ENCODE measurements at regions not wholly inside any gene's neighbourhood (a gene's known extent, or its start where the extent isn't known, plus 50 kb on each side); places are given as distances from the start of the nearest gene placed in this dataset.

DNA sequence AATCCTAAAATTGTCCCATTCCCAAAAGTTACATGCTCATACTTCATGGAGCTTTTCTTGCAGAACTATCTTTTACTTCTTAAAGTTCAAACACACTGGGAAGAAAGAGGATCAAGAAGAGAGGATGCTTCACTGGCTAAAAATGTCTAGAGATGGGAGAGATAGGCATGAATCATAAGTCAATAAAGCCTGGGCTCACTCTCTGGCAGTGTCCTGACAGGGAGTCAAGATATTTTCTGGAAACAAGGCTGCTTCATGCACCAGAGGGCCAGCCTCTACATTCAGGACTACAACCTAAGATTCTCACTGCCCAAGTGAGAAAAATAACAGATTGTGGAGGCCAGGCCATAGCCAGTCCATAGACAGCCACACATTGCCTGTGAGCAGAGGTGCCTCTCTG, 1358.4 kb downstream of the EFNA5 start:
- DNase-seq (ENCODE audit: low spot score), result no peak
- Histone ChIP-seq H3K9ac (ENCODE audit: low read depth in 1 of 2, low read length in 2 of 2) (no peak overlapping the region), H3K27ac (ENCODE audit: low read depth in 1 of 2, low read length in 2 of 2) (no peak overlapping the region), H3K36me3 (ENCODE audit: control insufficient read depth in 4 of 4, insufficient read depth in 3 of 4, low read depth in 1 of 4, low read length in 3 of 4) (no peaks in the 10 kb centered on the region), H3K27me3 (ENCODE audit: control insufficient read depth in 4 of 4, insufficient read depth in 4 of 4, low read length in 3 of 4) (no peaks in the 10 kb centered on the region), H3K9me3 (ENCODE audit: control insufficient read depth in 4 of 4, low read length in 3 of 4) (no peaks in the 10 kb centered on the region), H3K4me1 (ENCODE audit: control insufficient read depth in 4 of 4, insufficient read depth in 4 of 4, low read length in 3 of 4) (no peaks in the 10 kb centered on the region), H3K4me3 (ENCODE audit: low read depth in 1 of 3, low read length in 3 of 3) (no peak overlapping the region)
- TF ChIP-seq RAD21 (IDR thresholded peaks at IDR 0.05), result no peak
- no peak for TF ChIP-seq YY1 (IDR thresholded peaks at IDR 0.05)
- TF ChIP-seq, protein P1, sequence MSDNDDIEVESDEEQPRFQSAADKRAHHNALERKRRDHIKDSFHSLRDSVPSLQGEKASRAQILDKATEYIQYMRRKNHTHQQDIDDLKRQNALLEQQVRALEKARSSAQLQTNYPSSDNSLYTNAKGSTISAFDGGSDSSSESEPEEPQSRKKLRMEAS (IDR thresholded peaks at IDR 0.05), result no peak
- TF ChIP-seq, protein P2, sequence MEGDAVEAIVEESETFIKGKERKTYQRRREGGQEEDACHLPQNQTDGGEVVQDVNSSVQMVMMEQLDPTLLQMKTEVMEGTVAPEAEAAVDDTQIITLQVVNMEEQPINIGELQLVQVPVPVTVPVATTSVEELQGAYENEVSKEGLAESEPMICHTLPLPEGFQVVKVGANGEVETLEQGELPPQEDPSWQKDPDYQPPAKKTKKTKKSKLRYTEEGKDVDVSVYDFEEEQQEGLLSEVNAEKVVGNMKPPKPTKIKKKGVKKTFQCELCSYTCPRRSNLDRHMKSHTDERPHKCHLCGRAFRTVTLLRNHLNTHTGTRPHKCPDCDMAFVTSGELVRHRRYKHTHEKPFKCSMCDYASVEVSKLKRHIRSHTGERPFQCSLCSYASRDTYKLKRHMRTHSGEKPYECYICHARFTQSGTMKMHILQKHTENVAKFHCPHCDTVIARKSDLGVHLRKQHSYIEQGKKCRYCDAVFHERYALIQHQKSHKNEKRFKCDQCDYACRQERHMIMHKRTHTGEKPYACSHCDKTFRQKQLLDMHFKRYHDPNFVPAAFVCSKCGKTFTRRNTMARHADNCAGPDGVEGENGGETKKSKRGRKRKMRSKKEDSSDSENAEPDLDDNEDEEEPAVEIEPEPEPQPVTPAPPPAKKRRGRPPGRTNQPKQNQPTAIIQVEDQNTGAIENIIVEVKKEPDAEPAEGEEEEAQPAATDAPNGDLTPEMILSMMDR (IDR thresholded peaks at IDR 0.05; ENCODE audit: low read depth, low read length, missing input control), result no peak
- no peak for TF ChIP-seq JUND (IDR thresholded peaks at IDR 0.05)
- TF ChIP-seq HNF4G (IDR thresholded peaks at IDR 0.05), result no peak
- TF ChIP-seq, protein P3, sequence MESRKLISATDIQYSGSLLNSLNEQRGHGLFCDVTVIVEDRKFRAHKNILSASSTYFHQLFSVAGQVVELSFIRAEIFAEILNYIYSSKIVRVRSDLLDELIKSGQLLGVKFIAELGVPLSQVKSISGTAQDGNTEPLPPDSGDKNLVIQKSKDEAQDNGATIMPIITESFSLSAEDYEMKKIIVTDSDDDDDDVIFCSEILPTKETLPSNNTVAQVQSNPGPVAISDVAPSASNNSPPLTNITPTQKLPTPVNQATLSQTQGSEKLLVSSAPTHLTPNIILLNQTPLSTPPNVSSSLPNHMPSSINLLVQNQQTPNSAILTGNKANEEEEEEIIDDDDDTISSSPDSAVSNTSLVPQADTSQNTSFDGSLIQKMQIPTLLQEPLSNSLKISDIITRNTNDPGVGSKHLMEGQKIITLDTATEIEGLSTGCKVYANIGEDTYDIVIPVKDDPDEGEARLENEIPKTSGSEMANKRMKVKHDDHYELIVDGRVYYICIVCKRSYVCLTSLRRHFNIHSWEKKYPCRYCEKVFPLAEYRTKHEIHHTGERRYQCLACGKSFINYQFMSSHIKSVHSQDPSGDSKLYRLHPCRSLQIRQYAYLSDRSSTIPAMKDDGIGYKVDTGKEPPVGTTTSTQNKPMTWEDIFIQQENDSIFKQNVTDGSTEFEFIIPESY (IDR thresholded peaks at IDR 0.05), result no peak
- no peak for TF ChIP-seq FOXA1 (IDR thresholded peaks at IDR 0.05)
- TF ChIP-seq NR2F2 (IDR thresholded peaks at IDR 0.05), result no peak
- no peak for TF ChIP-seq EGR1 (IDR thresholded peaks at IDR 0.05; ENCODE audit: low read depth in 2 of 2)
- no peak for TF ChIP-seq FOXA2 (IDR thresholded peaks at IDR 0.05)
- TF ChIP-seq SP1 (IDR thresholded peaks at IDR 0.05), result no peak
- TF ChIP-seq GABPA (IDR thresholded peaks at IDR 0.05 in 1 of 2, conservative IDR thresholded peaks at IDR 0.05 in 1 of 2), result no peak
- TF ChIP-seq RXRA (IDR thresholded peaks at IDR 0.05), result no peak
- TF ChIP-seq HNF4A (conservative IDR thresholded peaks at IDR 0.05), result no peak
- no peak for TF ChIP-seq TAF1 (conservative IDR thresholded peaks at IDR 0.05)

DNA sequence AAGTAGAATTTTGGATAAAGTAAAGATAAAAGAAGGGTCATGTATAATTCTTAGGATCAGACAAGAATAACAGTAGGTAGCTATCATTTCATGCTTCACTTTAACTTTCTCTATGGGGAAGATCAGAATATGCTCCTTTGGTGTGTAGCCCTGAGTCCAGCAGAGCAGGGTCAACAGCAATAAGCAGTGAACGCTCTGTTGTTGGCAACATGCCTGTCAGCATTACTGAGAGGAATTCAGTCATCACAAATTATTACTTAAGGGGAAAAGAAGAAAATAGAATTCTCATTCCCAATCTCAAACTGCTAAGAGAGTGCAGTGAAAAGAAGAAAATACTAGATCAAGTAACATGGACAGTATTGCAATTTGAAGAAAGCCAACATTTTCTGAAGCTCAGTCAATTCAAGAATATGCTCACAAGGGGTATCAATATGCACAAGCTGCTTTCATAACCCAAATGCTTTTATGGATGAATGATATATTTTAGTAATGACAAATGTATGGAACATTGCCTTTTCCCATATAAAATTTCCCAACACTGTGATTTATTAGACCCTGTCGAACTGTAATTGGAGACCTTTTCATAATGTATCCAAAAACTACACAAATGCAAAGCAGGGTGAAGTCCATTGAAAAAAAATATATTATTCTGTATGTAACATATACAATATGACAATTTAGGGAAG, 1359.4 kb downstream of the EFNA5 start:
- no peak overlapping the region for H3K4me3 ChIP-seq (ENCODE audit: low read depth in 1 of 3, low read length in 3 of 3)
- no peaks in the 10 kb centered on the region for H3K4me1 ChIP-seq (ENCODE audit: control insufficient read depth in 4 of 4, insufficient read depth in 4 of 4, low read length in 3 of 4)
- no peaks in the 10 kb centered on the region for H3K36me3 ChIP-seq (ENCODE audit: control insufficient read depth in 4 of 4, insufficient read depth in 3 of 4, low read depth in 1 of 4, low read length in 3 of 4)
- 83% methylated on average over 2 of the region's 2 CpGs for WGBS
- DNase-seq (ENCODE audit: low spot score), result no peak
- H3K9me3 ChIP-seq (ENCODE audit: control insufficient read depth in 4 of 4, low read length in 3 of 4), result no peaks in the 10 kb centered on the region
- TF ChIP-seq GABPA (IDR thresholded peaks at IDR 0.05 in 1 of 2, conservative IDR thresholded peaks at IDR 0.05 in 1 of 2), result no peak
- TF ChIP-seq JUND (IDR thresholded peaks at IDR 0.05), result no peak
- no peak for TF ChIP-seq TAF1 (conservative IDR thresholded peaks at IDR 0.05)
- TF ChIP-seq FOXA2 (IDR thresholded peaks at IDR 0.05), result no peak
- no peak overlapping the region for H3K9ac ChIP-seq (ENCODE audit: low read depth in 1 of 2, low read length in 2 of 2)
- H3K27me3 ChIP-seq (ENCODE audit: control insufficient read depth in 4 of 4, insufficient read depth in 4 of 4, low read length in 3 of 4), result no peaks in the 10 kb centered on the region
- no peak overlapping the region for H3K27ac ChIP-seq (ENCODE audit: low read depth in 1 of 2, low read length in 2 of 2)

Data from liver (tissue), 8 donors.